ENCODE measurements at regions not wholly inside any gene's neighbourhood (a gene's known extent, or its start where the extent isn't known, plus 50 kb on each side); places are given as distances from the start of the nearest gene placed in this dataset.
A peak's percentile ranks its signal among the peaks of the same experiment; 100 is the strongest.

GRCh38 chr18:66872277-66872676 is 268.4 kb upstream of the CDH19 start:
- TF ChIP-seq CTCF (IDR thresholded peaks at IDR 0.05; ENCODE audit: low read depth, low read length, missing input control) (peak; percentile 21), JUND (IDR thresholded peaks at IDR 0.05) (no peak), RXRA (IDR thresholded peaks at IDR 0.05) (no peak), SP1 (IDR thresholded peaks at IDR 0.05) (no peak)

All from liver (tissue), 3 donors.